Epithelial cell of prostate (primary cell): ENCODE measurements at regions not wholly inside any gene's neighbourhood (a gene's known extent, or its start where the extent isn't known, plus 50 kb on each side); places are given as distances from the start of the nearest gene placed in this dataset.

Experiments
- DNase-seq: peaks from one replicate; pipeline ENCODE4 v3.0.0-alpha.2; 2011; ENCODE audit warnings: low read depth, low spot score
- H3K27ac ChIP-seq: fragments of 450-650 bp; 2 replicates; pipeline ENCODE4 v1.5.1; 2017; ENCODE audit warnings: mild to moderate bottlenecking

GRCh38 chr13:107458269-107458668, 757.1 kb downstream of the LIG4 start:
- no peak for DNase-seq
- H3K27ac ChIP-seq: no peak overlapping the region

- H3K27ac ChIP-seq: no peak overlapping the region
- no peak for DNase-seq
These were observed 757.6 kb downstream of the LIG4 start for GRCh38 chr13:107457686-107458085.

GRCh38 chr13:107456431-107456830, 758.9 kb downstream of the LIG4 start:
- no peak for DNase-seq
- H3K27ac ChIP-seq: no peak overlapping the region

- H3K27ac ChIP-seq: no peak overlapping the region
- no peak for DNase-seq
These were observed 762.5 kb downstream of the LIG4 start for GRCh38 chr13:107452833-107453232.

- H3K27ac ChIP-seq: no peak overlapping the region
- no peak for DNase-seq
These were observed 764.4 kb downstream of the LIG4 start for GRCh38 chr13:107450931-107451330.

- DNase-seq: no peak
- H3K27ac ChIP-seq: no peak overlapping the region
These were observed 764.9 kb downstream of the LIG4 start for GRCh38 chr13:107450431-107450830.

- no peak overlapping the region for H3K27ac ChIP-seq
- DNase-seq: no peak
These were observed 767.7 kb downstream of the LIG4 start for GRCh38 chr13:107447591-107447990.

- DNase-seq: no peak
- H3K27ac ChIP-seq: no peak overlapping the region
These were observed 774.1 kb downstream of the LIG4 start for GRCh38 chr13:107441279-107441678.

- no peak for DNase-seq
These were observed 777.1 kb downstream of the LIG4 start for GRCh38 chr13:107438251-107438650.

GRCh38 chr13:107434347-107434746, 781.0 kb downstream of the LIG4 start:
- H3K27ac ChIP-seq: no peak overlapping the region
- no peak for DNase-seq

More at GRCh38 chr13:107438251-107438650, 777.1 kb downstream of the LIG4 start:
- no peak overlapping the region for H3K27ac ChIP-seq

GRCh38 chr13:107427536-107427935, 787.8 kb downstream of the LIG4 start:
- DNase-seq: no peak
- no peak overlapping the region for H3K27ac ChIP-seq

- H3K27ac ChIP-seq: no peak overlapping the region
- DNase-seq: no peak
These were observed 792.9 kb downstream of the LIG4 start for GRCh38 chr13:107422421-107422820.

GRCh38 chr13:107421951-107422350, 793.4 kb downstream of the LIG4 start:
- H3K27ac ChIP-seq: no peak overlapping the region
- no peak for DNase-seq

- no peak overlapping the region for H3K27ac ChIP-seq
These were observed 794.3 kb downstream of the LIG4 start for GRCh38 chr13:107421028-107421427.

GRCh38 chr13:107413005-107413404, 802.3 kb downstream of the LIG4 start:
- DNase-seq: no peak
- no peak overlapping the region for H3K27ac ChIP-seq

More at GRCh38 chr13:107421028-107421427, 794.3 kb downstream of the LIG4 start:
- no peak for DNase-seq

- no peak for DNase-seq
- no peak overlapping the region for H3K27ac ChIP-seq
These were observed 808.3 kb downstream of the LIG4 start for GRCh38 chr13:107407074-107407473.

GRCh38 chr13:107395927-107396662, 819.2 kb downstream of the LIG4 start:
- no peak overlapping the region for H3K27ac ChIP-seq
- no peak for DNase-seq

GRCh38 chr13:107392205-107392604, 823.1 kb downstream of the LIG4 start:
- H3K27ac ChIP-seq: no peak overlapping the region
- DNase-seq: no peak

GRCh38 chr13:107387525-107387924, 819.6 kb upstream of the ARGLU1 start:
- DNase-seq: no peak
- H3K27ac ChIP-seq: no peak overlapping the region

- H3K27ac ChIP-seq: no peak overlapping the region
- no peak for DNase-seq
These were observed 811.6 kb upstream of the ARGLU1 start for GRCh38 chr13:107379407-107380155.

- no peak for DNase-seq
- H3K27ac ChIP-seq: no peak overlapping the region
These were observed 808.6 kb upstream of the ARGLU1 start for GRCh38 chr13:107376341-107377125.
